Keratinocyte (primary cell): ENCODE measurements at regions not wholly inside any gene's neighbourhood (a gene's known extent, or its start where the extent isn't known, plus 50 kb on each side); places are given as distances from the start of the nearest gene placed in this dataset.

ENCODE experiments used
- DNase-seq: peaks from one replicate; pipeline ENCODE4 v3.0.0-alpha.2; 2011; ENCODE audit warnings: low read depth, missing footprints, low spot score
- FAIRE-seq: peaks from 2 replicates; lab custom pipeline; 2011; peaks lifted over from hg19 to GRCh38; lab: Jason Lieb, UNC
- H2AFZ ChIP-seq: 2 replicates; pipeline ENCODE4 v1.6.0; 2012; ENCODE audit warnings: low read length, control low read depth, inconsistent platforms; ENCODE audit not compliant: control insufficient read depth
- H3K27ac ChIP-seq: 2 replicates; pipeline ENCODE4 v1.5.1; 2011; ENCODE audit warnings: low read length; ENCODE audit not compliant: control insufficient read depth, insufficient read depth
- H3K27me3 ChIP-seq: 3 replicates; pipeline ENCODE4 v1.6.0; 2011; ENCODE audit warnings: low read length; ENCODE audit not compliant: control insufficient read depth, insufficient read depth; ENCODE audit errors: extremely low read depth
- H3K36me3 ChIP-seq, 2 experiments: 2 replicates in 1 of 2; 3 replicates in 1 of 2; pipeline ENCODE4 v1.5.1; 2011; ENCODE audit warnings: low read length in 2 of 2, mild to moderate bottlenecking in 1 of 2; ENCODE audit not compliant: control insufficient read depth in 2 of 2, insufficient read depth in 2 of 2; ENCODE audit errors: extremely low read depth in 1 of 2
- H3K4me1 ChIP-seq: 3 replicates; pipeline ENCODE4 v1.5.1; 2011; ENCODE audit warnings: low read length; ENCODE audit not compliant: control insufficient read depth, insufficient read depth; ENCODE audit errors: extremely low read depth
- H3K4me2 ChIP-seq: 3 replicates; pipeline ENCODE4 v1.6.0; 2011; ENCODE audit warnings: low read depth, low read length; ENCODE audit not compliant: control insufficient read depth, insufficient read depth; ENCODE audit errors: extremely low read depth
- H3K4me3 ChIP-seq, 3 experiments: fragments of 200-600 bp in 1 of 3; sonication (generic) in 1 of 3; 2 replicates in 2 of 3; 3 replicates in 1 of 3; pipeline ENCODE4 v1.5.1; 2011 to 2016; ENCODE audit warnings: low read length in 3 of 3, mild to moderate bottlenecking in 3 of 3, control low read depth in 2 of 3, inconsistent platforms in 1 of 3, low read depth in 1 of 3, mixed read lengths in 1 of 3, mixed run types in 1 of 3, moderate library complexity in 1 of 3; ENCODE audit not compliant: control insufficient read depth in 2 of 3, insufficient read depth in 2 of 3; ENCODE audit errors: extremely low read depth in 1 of 3
- H3K79me2 ChIP-seq: 2 replicates; pipeline ENCODE4 v1.6.0; 2012; ENCODE audit warnings: low read length; ENCODE audit not compliant: control insufficient read depth, insufficient read depth
- H3K9ac ChIP-seq: 3 replicates; pipeline ENCODE4 v1.6.0; 2011; ENCODE audit warnings: low read length; ENCODE audit not compliant: control insufficient read depth, insufficient read depth; ENCODE audit errors: extremely low read depth
- H3K9me1 ChIP-seq: 3 replicates; pipeline ENCODE4 v1.6.0; 2011; ENCODE audit warnings: low read length; ENCODE audit not compliant: control insufficient read depth, insufficient read depth; ENCODE audit errors: extremely low read depth
- H3K9me3 ChIP-seq: 2 replicates; pipeline ENCODE4 v1.5.1; 2012; ENCODE audit warnings: low read depth, low read length; ENCODE audit not compliant: control insufficient read depth
- H4K20me1 ChIP-seq: 3 replicates; pipeline ENCODE4 v1.6.0; 2011; ENCODE audit warnings: low read length; ENCODE audit not compliant: control insufficient read depth, insufficient read depth; ENCODE audit errors: extremely low read depth
- CTCF ChIP-seq, 3 experiments: IDR thresholded peaks in 1 of 3; conservative IDR thresholded peaks in 1 of 3; optimal IDR thresholded peaks in 1 of 3; 2 replicates in 2 of 3; 3 replicates in 1 of 3; pipeline versions ENCODE3 to v1.5.1; 2011; ENCODE audit warnings: low read length in 3 of 3, mild to moderate bottlenecking in 3 of 3, moderate library complexity in 2 of 3, control low read depth in 1 of 3, inconsistent platforms in 1 of 3; ENCODE audit not compliant: insufficient read depth in 2 of 3; ENCODE audit errors: extremely low read depth in 1 of 3
- EZH2 ChIP-seq: IDR thresholded peaks from one replicate; pipeline ENCODE4 v1.6.1; 2012; ENCODE audit warnings: inconsistent platforms, mild to moderate bottlenecking, low read length, moderate library complexity
- dilution Hi-C: fragments of 300-500 bp; cut with MboI; formaldehyde crosslinking; loops from one replicate; pipeline ENCODE4 v1.7.0; 2020; ENCODE audit warnings: low sequenced_read_pairs; ENCODE audit not compliant: extremely low pct_ligation_motif_present

- no peak for TF ChIP-seq EZH2
- TF ChIP-seq CTCF (optimal IDR thresholded peaks at IDR 0.05 in 1 of 3, IDR thresholded peaks at IDR 0.05 in 1 of 3, conservative IDR thresholded peaks at IDR 0.05 in 1 of 3; ENCODE audit: extremely low read depth in 1 of 3, insufficient read depth in 2 of 3, low read length in 3 of 3), result no peak
- Histone ChIP-seq H3K36me3 (no peaks in the 10 kb centered on the region), H3K9me1 (no peaks in the 10 kb centered on the region), H3K4me1 (no peaks in the 10 kb centered on the region), H3K27me3 (peaks cover 61% of the 10 kb centered on the region), H3K79me2 (no peaks in the 10 kb centered on the region), H3K4me2 (no peak overlapping the region), H3K4me3 (no peak overlapping the region), H4K20me1 (no peaks in the 10 kb centered on the region), H2AFZ (no peak overlapping the region), H3K9me3 (no peaks in the 10 kb centered on the region), H3K27ac (no peak overlapping the region), H3K9ac (no peak overlapping the region)
- DNase-seq (no peak), FAIRE-seq (no peak)
- dilution Hi-C loops, result no loop called here
Observed at GRCh38 chr11:119907122-119907851, 178.3 kb upstream of the NECTIN1 start.

GRCh38 chr11:119906376-119906775, 177.4 kb upstream of the NECTIN1 start:
- Histone ChIP-seq H3K9me3 (no peaks in the 10 kb centered on the region), H3K27ac (no peak overlapping the region), H3K79me2 (no peaks in the 10 kb centered on the region), H3K4me3 (no peak overlapping the region), H4K20me1 (no peaks in the 10 kb centered on the region), H3K9ac (no peak overlapping the region), H3K36me3 (no peaks in the 10 kb centered on the region), H2AFZ (no peak overlapping the region), H3K4me2 (no peak overlapping the region), H3K4me1 (no peaks in the 10 kb centered on the region), H3K9me1 (no peaks in the 10 kb centered on the region), H3K27me3 (peaks cover 61% of the 10 kb centered on the region)
- TF ChIP-seq CTCF (optimal IDR thresholded peaks at IDR 0.05 in 1 of 3, IDR thresholded peaks at IDR 0.05 in 1 of 3, conservative IDR thresholded peaks at IDR 0.05 in 1 of 3; ENCODE audit: extremely low read depth in 1 of 3, insufficient read depth in 2 of 3, low read length in 3 of 3) (no peak), EZH2 (no peak)
- dilution Hi-C loops, result no loop called here
- FAIRE-seq (no peak), DNase-seq (no peak)
